ENCODE measurements at regions not wholly inside any gene's neighbourhood (a gene's known extent, or its start where the extent isn't known, plus 50 kb on each side); places are given as distances from the start of the nearest gene placed in this dataset.

GRCh38 chr2:200725596-200725995 lies 86.1 kb upstream of the BZW1 start:
- no peak for TF ChIP-seq POLR2AphosphoS5 (IDR thresholded peaks at IDR 0.05; ENCODE audit: low read depth, low read length)
- TF ChIP-seq SIN3A (IDR thresholded peaks at IDR 0.05; ENCODE audit: borderline replicate concordance, insufficient read depth, low read depth, low read length) = no peak
- no peak for TF ChIP-seq TCF7L2 (IDR thresholded peaks at IDR 0.05; ENCODE audit: low read depth, low read length)
- TF ChIP-seq, protein P1, sequence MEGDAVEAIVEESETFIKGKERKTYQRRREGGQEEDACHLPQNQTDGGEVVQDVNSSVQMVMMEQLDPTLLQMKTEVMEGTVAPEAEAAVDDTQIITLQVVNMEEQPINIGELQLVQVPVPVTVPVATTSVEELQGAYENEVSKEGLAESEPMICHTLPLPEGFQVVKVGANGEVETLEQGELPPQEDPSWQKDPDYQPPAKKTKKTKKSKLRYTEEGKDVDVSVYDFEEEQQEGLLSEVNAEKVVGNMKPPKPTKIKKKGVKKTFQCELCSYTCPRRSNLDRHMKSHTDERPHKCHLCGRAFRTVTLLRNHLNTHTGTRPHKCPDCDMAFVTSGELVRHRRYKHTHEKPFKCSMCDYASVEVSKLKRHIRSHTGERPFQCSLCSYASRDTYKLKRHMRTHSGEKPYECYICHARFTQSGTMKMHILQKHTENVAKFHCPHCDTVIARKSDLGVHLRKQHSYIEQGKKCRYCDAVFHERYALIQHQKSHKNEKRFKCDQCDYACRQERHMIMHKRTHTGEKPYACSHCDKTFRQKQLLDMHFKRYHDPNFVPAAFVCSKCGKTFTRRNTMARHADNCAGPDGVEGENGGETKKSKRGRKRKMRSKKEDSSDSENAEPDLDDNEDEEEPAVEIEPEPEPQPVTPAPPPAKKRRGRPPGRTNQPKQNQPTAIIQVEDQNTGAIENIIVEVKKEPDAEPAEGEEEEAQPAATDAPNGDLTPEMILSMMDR (IDR thresholded peaks at IDR 0.05) = no peak

GRCh38 chr2:200728630-200729029 lies 83.1 kb upstream of the BZW1 start:
- Histone ChIP-seq H3K9me3 (ENCODE audit: control insufficient read depth, insufficient read depth, low read depth, low read length) (no peaks in the 10 kb centered on the region), H3K36me3 (ENCODE audit: control insufficient read depth, insufficient read depth, low read length) (no peaks in the 10 kb centered on the region), H3K4me3 (ENCODE audit: low read depth in 2 of 2, low read length in 2 of 2) (no peak overlapping the region), H3K4me1 (ENCODE audit: control insufficient read depth, insufficient read depth, low read length) (no peaks in the 10 kb centered on the region), H3K27ac (ENCODE audit: low read length) (no peak overlapping the region), H3K27me3 (ENCODE audit: control insufficient read depth, insufficient read depth, low read length) (peaks cover 3% of the 10 kb centered on the region; the same call in 1 of the 2 replicates)
- ChIA-PET CTCF (no interaction called here), POLR2A (no interaction called here)
- TF ChIP-seq, protein P1 (IDR thresholded peaks at IDR 0.05) = no peak
- TF ChIP-seq SIN3A (IDR thresholded peaks at IDR 0.05; ENCODE audit: borderline replicate concordance, insufficient read depth, low read depth, low read length) (no peak), TCF7L2 (IDR thresholded peaks at IDR 0.05; ENCODE audit: low read depth, low read length) (no peak), POLR2AphosphoS5 (IDR thresholded peaks at IDR 0.05; ENCODE audit: low read depth, low read length) (no peak)
- TF ChIP-seq, protein P2, sequence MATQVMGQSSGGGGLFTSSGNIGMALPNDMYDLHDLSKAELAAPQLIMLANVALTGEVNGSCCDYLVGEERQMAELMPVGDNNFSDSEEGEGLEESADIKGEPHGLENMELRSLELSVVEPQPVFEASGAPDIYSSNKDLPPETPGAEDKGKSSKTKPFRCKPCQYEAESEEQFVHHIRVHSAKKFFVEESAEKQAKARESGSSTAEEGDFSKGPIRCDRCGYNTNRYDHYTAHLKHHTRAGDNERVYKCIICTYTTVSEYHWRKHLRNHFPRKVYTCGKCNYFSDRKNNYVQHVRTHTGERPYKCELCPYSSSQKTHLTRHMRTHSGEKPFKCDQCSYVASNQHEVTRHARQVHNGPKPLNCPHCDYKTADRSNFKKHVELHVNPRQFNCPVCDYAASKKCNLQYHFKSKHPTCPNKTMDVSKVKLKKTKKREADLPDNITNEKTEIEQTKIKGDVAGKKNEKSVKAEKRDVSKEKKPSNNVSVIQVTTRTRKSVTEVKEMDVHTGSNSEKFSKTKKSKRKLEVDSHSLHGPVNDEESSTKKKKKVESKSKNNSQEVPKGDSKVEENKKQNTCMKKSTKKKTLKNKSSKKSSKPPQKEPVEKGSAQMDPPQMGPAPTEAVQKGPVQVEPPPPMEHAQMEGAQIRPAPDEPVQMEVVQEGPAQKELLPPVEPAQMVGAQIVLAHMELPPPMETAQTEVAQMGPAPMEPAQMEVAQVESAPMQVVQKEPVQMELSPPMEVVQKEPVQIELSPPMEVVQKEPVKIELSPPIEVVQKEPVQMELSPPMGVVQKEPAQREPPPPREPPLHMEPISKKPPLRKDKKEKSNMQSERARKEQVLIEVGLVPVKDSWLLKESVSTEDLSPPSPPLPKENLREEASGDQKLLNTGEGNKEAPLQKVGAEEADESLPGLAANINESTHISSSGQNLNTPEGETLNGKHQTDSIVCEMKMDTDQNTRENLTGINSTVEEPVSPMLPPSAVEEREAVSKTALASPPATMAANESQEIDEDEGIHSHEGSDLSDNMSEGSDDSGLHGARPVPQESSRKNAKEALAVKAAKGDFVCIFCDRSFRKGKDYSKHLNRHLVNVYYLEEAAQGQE (IDR thresholded peaks at IDR 0.05; ENCODE audit: insufficient read depth in 1 of 2, low read depth in 2 of 2, low read length in 1 of 2) = no peak
- ATAC-seq = no peak
- in situ Hi-C loops (cut with HindIII; ENCODE audit: low pct_unique_long_range_greater_than_20kb, low sequenced_read_pairs) = no loop called here
- intact Hi-C loops (cut with micrococcal nuclease; ENCODE audit: unreplicated experiment) = no loop called here
- no peak for DNase-seq (ENCODE audit: low read depth, low spot score)
- no TSS peak for BruUV-seq (replicated peaks)

More at GRCh38 chr2:200725596-200725995, 86.1 kb upstream of the BZW1 start:
- BruUV-seq (replicated peaks) = no TSS peak
- Histone ChIP-seq H3K4me3 (ENCODE audit: low read depth in 2 of 2, low read length in 2 of 2) (no peak overlapping the region), H3K9me3 (ENCODE audit: control insufficient read depth, insufficient read depth, low read depth, low read length) (no peaks in the 10 kb centered on the region), H3K27me3 (ENCODE audit: control insufficient read depth, insufficient read depth, low read length) (peaks cover 3% of the 10 kb centered on the region; the same call in 1 of the 2 replicates), H3K36me3 (ENCODE audit: control insufficient read depth, insufficient read depth, low read length) (no peaks in the 10 kb centered on the region), H3K4me1 (ENCODE audit: control insufficient read depth, insufficient read depth, low read length) (no peaks in the 10 kb centered on the region), H3K27ac (ENCODE audit: low read length) (no peak overlapping the region)
- ChIA-PET CTCF (no interaction called here), POLR2A (no interaction called here)
- in situ Hi-C loops (cut with HindIII; ENCODE audit: low pct_unique_long_range_greater_than_20kb, low sequenced_read_pairs) (no loop called here), intact Hi-C loops (cut with micrococcal nuclease; ENCODE audit: unreplicated experiment) (no loop called here)
- DNase-seq (ENCODE audit: low read depth, low spot score) = no peak
- ATAC-seq = no peak

Measured in Panc1 (cell line).